SK-N-SH (cell line): ENCODE measurements at regions not wholly inside any gene's neighbourhood (a gene's known extent, or its start where the extent isn't known, plus 50 kb on each side); places are given as distances from the start of the nearest gene placed in this dataset.

Experiments used
- CTCF ChIA-PET: fragments of 300-600, 350-600 bp; formaldehyde crosslinking; extraction: SDS; loops from one replicate; lab custom pipeline; 2021; lab: Yijun Ruan, JAX
- POLR2A ChIA-PET: fragments of 350-600 bp; sonication (Branson Sonifier 250); formaldehyde crosslinking; extraction: SDS; loops from one replicate; lab custom pipeline; 2020; ENCODE audit warnings: antibody characterized with exemption, inconsistent platforms; lab: Yijun Ruan, JAX
- DNase-seq: peaks from one replicate; pipeline ENCODE4 v3.0.0; 2012
- H2AFZ ChIP-seq: fragments of 200-600 bp; sonication (generic); 2 replicates; pipeline ENCODE4 v1.8.1; 2016; ENCODE audit warnings: antibody characterized with exemption, mild to moderate bottlenecking, low read depth
- H3F3A ChIP-seq: fragments of 200-600 bp; sonication (generic); replicated peaks from 2 replicates; pipeline ENCODE3; 2016; ENCODE audit warnings: antibody characterized with exemption, mild to moderate bottlenecking; ENCODE audit not compliant: insufficient read depth
- H3K27ac ChIP-seq, 2 experiments: fragments of 200-500 bp in 1 of 2; fragments of 200-600 bp in 1 of 2; sonication (Bioruptor generic) in 1 of 2; sonication (generic), shearing (Covaris generic) in 1 of 2; 2 replicates each; pipeline versions ENCODE4 v1.5.1 to v1.6.1; 2014 to 2016; ENCODE audit warnings: low read depth in 2 of 2, inconsistent platforms in 1 of 2, low read length in 1 of 2, mild to moderate bottlenecking in 1 of 2, mixed read lengths in 1 of 2
- H3K27me3 ChIP-seq: fragments of 200-600 bp; sonication (generic), shearing (Covaris generic); 2 replicates; pipeline ENCODE4 v1.6.1; 2016; ENCODE audit warnings: mixed run types; ENCODE audit not compliant: insufficient read depth
- H3K36me3 ChIP-seq, 2 experiments: fragments of 200-500 bp in 1 of 2; fragments of 200-600 bp in 1 of 2; sonication (Bioruptor generic) in 1 of 2; sonication (generic) in 1 of 2; replicated peaks in 1 of 2; 2 replicates each; pipeline versions ENCODE3 to v1.5.1; 2014 to 2016; ENCODE audit warnings: low read length in 1 of 2, mild to moderate bottlenecking in 1 of 2; ENCODE audit not compliant: insufficient read depth in 2 of 2, control insufficient read depth in 1 of 2
- H3K4me1 ChIP-seq, 2 experiments: fragments of 200-500 bp in 1 of 2; fragments of 200-600 bp in 1 of 2; sonication (Bioruptor generic) in 1 of 2; sonication (generic), shearing (Covaris generic) in 1 of 2; 2 replicates each; pipeline versions ENCODE4 v1.5.1 to v1.6.1; 2014 to 2016; ENCODE audit warnings: low read depth in 1 of 2, low read length in 1 of 2, mixed run types in 1 of 2; ENCODE audit not compliant: insufficient read depth in 2 of 2, control insufficient read depth in 1 of 2
- H3K4me2 ChIP-seq: fragments of 200-600 bp; sonication (generic), shearing (Covaris generic); 2 replicates; pipeline ENCODE4 v1.6.1; 2017; ENCODE audit warnings: mixed run types
- H3K4me3 ChIP-seq, 2 experiments: fragments of 200-500 bp in 1 of 2; fragments of 200-600 bp in 1 of 2; sonication (Bioruptor generic) in 1 of 2; sonication (generic), shearing (Covaris generic) in 1 of 2; 2 replicates each; pipeline versions ENCODE4 v1.5.1 to v1.8.1; 2014 to 2016; ENCODE audit warnings: low read depth in 2 of 2, inconsistent platforms in 1 of 2, low read length in 1 of 2, mild to moderate bottlenecking in 1 of 2, mixed read lengths in 1 of 2, moderate library complexity in 1 of 2
- H3K79me2 ChIP-seq: fragments of 200-600 bp; sonication (generic); 2 replicates; pipeline ENCODE4 v1.8.1; 2017; ENCODE audit warnings: mild to moderate bottlenecking; ENCODE audit not compliant: insufficient read depth
- H3K9ac ChIP-seq: fragments of 200-600 bp; sonication (generic); 2 replicates; pipeline ENCODE4 v1.6.1; 2017; ENCODE audit warnings: mixed run types
- H3K9me2 ChIP-seq: fragments of 200-600 bp; sonication (generic); 2 replicates; pipeline ENCODE4 v1.6.1; 2017; ENCODE audit warnings: mixed run types
- H3K9me3 ChIP-seq: fragments of 200-600 bp; sonication (generic); 2 replicates; pipeline ENCODE4 v1.6.1; 2017; ENCODE audit warnings: mixed run types, mild to moderate bottlenecking, moderate library complexity
- H4K20me1 ChIP-seq: fragments of 200-600 bp; sonication (generic); 2 replicates; pipeline ENCODE4 v1.6.1; 2017; ENCODE audit warnings: mild to moderate bottlenecking, mixed run types; ENCODE audit not compliant: insufficient read depth
- CTCF ChIP-seq: fragments of 200-600 bp; sonication (generic); IDR thresholded peaks from 2 replicates; pipeline ENCODE4 v1.6.1; 2017; ENCODE audit warnings: antibody characterized with exemption, mild to moderate bottlenecking, moderate library complexity
- FOSL2 ChIP-seq: IDR thresholded peaks from 2 replicates; pipeline ENCODE4 v1.4.0; 2012; ENCODE audit warnings: low read depth, mild to moderate bottlenecking, moderate library complexity, borderline replicate concordance
- FOXJ3 ChIP-seq: sonication (generic); formaldehyde crosslinking; IDR thresholded peaks from 2 replicates; pipeline ENCODE4 v1.5.1; 2020; ENCODE audit warnings: mild to moderate bottlenecking, missing genetic modification reagents
- FOXM1 ChIP-seq: IDR thresholded peaks from 2 replicates; pipeline ENCODE4 v1.4.0; 2012; ENCODE audit warnings: low read depth, mild to moderate bottlenecking
- JUND ChIP-seq: IDR thresholded peaks from 2 replicates; pipeline ENCODE4 v1.4.0; 2012
- MEF2A ChIP-seq: IDR thresholded peaks from 2 replicates; pipeline ENCODE4 v1.4.0; 2012; ENCODE audit warnings: low read depth, borderline replicate concordance
- MXI1 ChIP-seq: IDR thresholded peaks from 2 replicates; pipeline ENCODE4 v1.6.1; 2012; ENCODE audit warnings: mild to moderate bottlenecking, low read depth, low read length, improper control_type of control experiment
- NRF1 ChIP-seq: IDR thresholded peaks from 2 replicates; pipeline ENCODE4 v1.6.1; 2012; ENCODE audit warnings: low read depth, mild to moderate bottlenecking, low read length
- RAD21 ChIP-seq: IDR thresholded peaks from 2 replicates; pipeline ENCODE4 v1.6.1; 2012; ENCODE audit warnings: mild to moderate bottlenecking, low read length
- SIN3A ChIP-seq: IDR thresholded peaks from 2 replicates; pipeline ENCODE4 v1.6.1; 2012; ENCODE audit warnings: low read depth, mild to moderate bottlenecking, low read length, moderate library complexity, borderline replicate concordance
- YY1 ChIP-seq: IDR thresholded peaks from 2 replicates; pipeline ENCODE4 v1.4.0; 2012; ENCODE audit warnings: low read depth, mild to moderate bottlenecking
- WGBS: methylation state at CpG from one replicate; pipeline ENCODE4 v1.1.6; 2017; ENCODE audit warnings: low lambda C conversion rate; 5-methylcytosine and 5-hydroxymethylcytosine counted together
- TF ChIP-seq, protein P1 (sequence below): IDR thresholded peaks from 2 replicates; pipeline ENCODE4 v1.4.0; 2012; ENCODE audit warnings: low read depth
- TF ChIP-seq, protein P2 (sequence below): fragments of 150-350 bp; IDR thresholded peaks from 2 replicates; pipeline ENCODE4 v1.6.1; 2016; ENCODE audit warnings: mild to moderate bottlenecking, low read depth, low read length

- Histone ChIP-seq H3K9ac (no peak overlapping the region), H3K9me2 (no peaks in the 10 kb centered on the region), H3F3A (no peaks in the 10 kb centered on the region), H3K4me2 (no peak overlapping the region), H3K27ac (no peak overlapping the region), H3K79me2 (no peaks in the 10 kb centered on the region), H3K4me1 (no peaks in the 10 kb centered on the region), H4K20me1 (no peaks in the 10 kb centered on the region), H2AFZ (no peak overlapping the region), H3K27me3 (no peaks in the 10 kb centered on the region), H3K4me3 (no peak overlapping the region), H3K9me3 (no peaks in the 10 kb centered on the region), H3K36me3 (no peaks in the 10 kb centered on the region)
- TF ChIP-seq, protein P1, sequence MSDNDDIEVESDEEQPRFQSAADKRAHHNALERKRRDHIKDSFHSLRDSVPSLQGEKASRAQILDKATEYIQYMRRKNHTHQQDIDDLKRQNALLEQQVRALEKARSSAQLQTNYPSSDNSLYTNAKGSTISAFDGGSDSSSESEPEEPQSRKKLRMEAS, result no peak
- TF ChIP-seq FOSL2, result no peak
- TF ChIP-seq YY1, result no peak
- no peak for TF ChIP-seq RAD21
- no peak for TF ChIP-seq FOXM1
- no peak for TF ChIP-seq MXI1
- whole genome bisulfite sequencing, result 64% methylated on average over 15 of the region's 15 CpGs
- DNase-seq, result no peak
- ChIA-PET CTCF (interaction anchor here (1.5 kb wide), 1 partner anchor 43 kb away, joined by 4 read pairs; no protein-coding TSS in a partner anchor), POLR2A (no interaction called here)
These were observed 341.8 kb downstream of the TCERG1L start for GRCh38 chr10:130969700-130970099.

DNA sequence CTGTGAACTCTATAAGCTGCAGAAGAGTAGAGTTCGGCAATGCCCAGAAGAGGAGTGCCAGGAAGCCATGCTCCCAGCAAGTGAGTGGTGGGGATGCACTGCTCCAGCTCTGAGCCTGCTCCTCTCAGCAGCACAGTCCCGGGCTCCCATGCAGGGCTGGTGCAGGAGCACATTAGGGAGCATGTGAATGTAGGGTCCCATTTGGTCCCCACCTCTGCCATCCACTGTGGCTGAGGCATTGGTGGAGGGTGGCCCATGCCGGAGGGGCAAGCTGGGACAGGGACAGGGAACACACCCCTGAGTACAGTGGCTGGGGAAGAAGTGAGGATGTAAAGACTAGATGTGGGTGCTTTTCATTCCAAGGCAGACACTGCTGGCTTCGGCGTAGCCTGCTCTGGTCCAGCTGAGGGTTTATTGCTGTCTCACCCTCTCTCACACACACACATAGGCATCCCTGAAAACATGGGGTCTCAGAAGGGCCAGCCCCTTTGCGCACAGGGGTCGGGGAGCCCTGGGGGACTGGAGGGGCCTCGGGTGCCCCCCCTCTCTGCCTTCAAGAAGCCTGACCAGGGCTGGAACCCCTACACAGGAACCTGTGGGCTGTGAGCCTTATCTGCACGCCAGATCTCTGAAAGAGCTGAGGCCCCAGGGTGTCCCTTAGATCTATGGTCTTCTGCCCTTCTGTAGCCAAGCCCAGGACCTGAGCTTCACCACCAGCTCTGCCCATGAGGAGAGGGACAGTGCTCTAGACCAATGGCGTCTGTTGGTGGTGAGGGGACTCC lies 341.0 kb downstream of the TCERG1L start:
- ChIA-PET POLR2A (no interaction called here), CTCF (interaction anchor here (1.5 kb wide), 1 partner anchor 43 kb away, joined by 4 read pairs; no protein-coding TSS in a partner anchor)
- no peaks in the 10 kb centered on the region for H3F3A ChIP-seq
- H3K4me2 ChIP-seq, result no peak overlapping the region
- no peak overlapping the region for H3K9ac ChIP-seq
- DNase-seq, result no peak
- 76% methylated on average over 3 of the region's 10 CpGs for WGBS
- H3K4me3 ChIP-seq, result no peak overlapping the region
- H3K79me2 ChIP-seq, result no peaks in the 10 kb centered on the region
- H3K9me2 ChIP-seq, result no peaks in the 10 kb centered on the region
- H3K36me3 ChIP-seq, result no peaks in the 10 kb centered on the region
- H3K27ac ChIP-seq, result no peak overlapping the region
- no peaks in the 10 kb centered on the region for H3K4me1 ChIP-seq
- H3K27me3 ChIP-seq, result no peaks in the 10 kb centered on the region
- no peaks in the 10 kb centered on the region for H4K20me1 ChIP-seq
- H2AFZ ChIP-seq, result no peak overlapping the region
- no peaks in the 10 kb centered on the region for H3K9me3 ChIP-seq
- TF ChIP-seq FOXJ3 (CRISPR knock-in tag) (no peak), NRF1 (no peak), SIN3A (no peak), MXI1 (no peak), MEF2A (no peak), JUND (no peak), CTCF (no peak)
- TF ChIP-seq, protein P2, sequence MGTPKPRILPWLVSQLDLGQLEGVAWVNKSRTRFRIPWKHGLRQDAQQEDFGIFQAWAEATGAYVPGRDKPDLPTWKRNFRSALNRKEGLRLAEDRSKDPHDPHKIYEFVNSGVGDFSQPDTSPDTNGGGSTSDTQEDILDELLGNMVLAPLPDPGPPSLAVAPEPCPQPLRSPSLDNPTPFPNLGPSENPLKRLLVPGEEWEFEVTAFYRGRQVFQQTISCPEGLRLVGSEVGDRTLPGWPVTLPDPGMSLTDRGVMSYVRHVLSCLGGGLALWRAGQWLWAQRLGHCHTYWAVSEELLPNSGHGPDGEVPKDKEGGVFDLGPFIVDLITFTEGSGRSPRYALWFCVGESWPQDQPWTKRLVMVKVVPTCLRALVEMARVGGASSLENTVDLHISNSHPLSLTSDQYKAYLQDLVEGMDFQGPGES, result no peak
- TF ChIP-seq, protein P1, result no peak
